PFSK-1 (cell line): ENCODE measurements at regions not wholly inside any gene's neighbourhood (a gene's known extent, or its start where the extent isn't known, plus 50 kb on each side); places are given as distances from the start of the nearest gene placed in this dataset.

Experiments
- FOXP2 ChIP-seq: optimal IDR thresholded peaks from 2 replicates; pipeline ENCODE3; 2011; ENCODE audit warnings: borderline replicate concordance, control low read depth, inconsistent platforms; ENCODE audit not compliant: insufficient read depth; ENCODE audit errors: extremely low read length, extremely low read depth
- POLR2AphosphoS5 ChIP-seq: IDR thresholded peaks from 2 replicates; pipeline ENCODE4 v1.6.1; 2012; ENCODE audit warnings: low read depth, mild to moderate bottlenecking, control low read depth, low read length, moderate library complexity
- REST ChIP-seq, 2 experiments: IDR thresholded peaks; 2 replicates each; pipeline versions ENCODE4 v1.6.1 to v1.8.0; 2011 to 2012; ENCODE audit warnings: low read depth in 2 of 2, low read length in 2 of 2, control low read depth in 1 of 2, inconsistent platforms in 1 of 2, mild to moderate bottlenecking in 1 of 2, moderate library complexity in 1 of 2; ENCODE audit not compliant: insufficient read depth in 1 of 2
- SIN3A ChIP-seq: IDR thresholded peaks from 2 replicates; pipeline ENCODE4 v1.6.1; 2012; ENCODE audit warnings: mild to moderate bottlenecking, low read length, moderate library complexity, borderline replicate concordance; ENCODE audit not compliant: insufficient read depth
- TAF1 ChIP-seq: IDR thresholded peaks from 2 replicates; pipeline ENCODE4 v1.6.1; 2012; ENCODE audit warnings: low read length, control low read depth, borderline replicate concordance; ENCODE audit not compliant: insufficient read depth

GRCh38 chr2:186303091-186303490, 183.0 kb upstream of the ZC3H15 start:
- TF ChIP-seq POLR2AphosphoS5: no peak
- no peak for TF ChIP-seq REST (IDR thresholded peaks at IDR 0.05; ENCODE audit: insufficient read depth in 1 of 2, low read depth in 2 of 2, low read length in 2 of 2)
- TF ChIP-seq FOXP2: no peak
- TF ChIP-seq SIN3A: no peak
- no peak for TF ChIP-seq TAF1

- no peak for TF ChIP-seq TAF1
- TF ChIP-seq SIN3A: no peak
- TF ChIP-seq POLR2AphosphoS5: no peak
- TF ChIP-seq REST (IDR thresholded peaks at IDR 0.05; ENCODE audit: insufficient read depth in 1 of 2, low read depth in 2 of 2, low read length in 2 of 2): no peak
- TF ChIP-seq FOXP2: no peak
Observed at GRCh38 chr2:186304064-186304463, 182.0 kb upstream of the ZC3H15 start.

GRCh38 chr2:186306754-186307153, 179.3 kb upstream of the ZC3H15 start:
- TF ChIP-seq FOXP2: no peak
- TF ChIP-seq POLR2AphosphoS5: no peak
- no peak for TF ChIP-seq REST (IDR thresholded peaks at IDR 0.05; ENCODE audit: insufficient read depth in 1 of 2, low read depth in 2 of 2, low read length in 2 of 2)
- TF ChIP-seq SIN3A: no peak
- TF ChIP-seq TAF1: no peak

- TF ChIP-seq FOXP2 (no peak), SIN3A (no peak), POLR2AphosphoS5 (no peak), TAF1 (no peak), REST (IDR thresholded peaks at IDR 0.05; ENCODE audit: insufficient read depth in 1 of 2, low read depth in 2 of 2, low read length in 2 of 2) (no peak)
Observed at GRCh38 chr2:186307871-186308270, 178.2 kb upstream of the ZC3H15 start.

- TF ChIP-seq TAF1 (no peak), POLR2AphosphoS5 (no peak), FOXP2 (no peak), REST (IDR thresholded peaks at IDR 0.05; ENCODE audit: insufficient read depth in 1 of 2, low read depth in 2 of 2, low read length in 2 of 2) (no peak), SIN3A (no peak)
Observed at GRCh38 chr2:186308347-186308746, 177.7 kb upstream of the ZC3H15 start.
